Naive B cell (primary cell): ENCODE measurements at regions not wholly inside any gene's neighbourhood (a gene's known extent, or its start where the extent isn't known, plus 50 kb on each side); places are given as distances from the start of the nearest gene placed in this dataset.
"Not testable (repeated sequence)": the region's sequence is repeated elsewhere in the genome, so short reads cannot be mapped to it uniquely, and the experiment has no call there.

Experiments
- ATAC-seq, 2 donors: fragments of 150-1000 bp; cut with Tn5 transposase; 2 replicates each; pipeline ENCODE4 v1.10.0; 2021; ENCODE audit warnings: low read depth in 2 of 2, mild to moderate bottlenecking in 2 of 2, moderate library complexity in 2 of 2
- DNase-seq: peaks from one replicate; pipeline ENCODE4 v3.0.0; 2022
- H3K27ac Mint-ChIP-seq, 6 donors: one replicate each; pipeline ENCODE4 v1.8.0; 2020 to 2022; ENCODE audit warnings: mild to moderate bottlenecking in 6 of 6, mixed read lengths in 6 of 6, moderate library complexity in 5 of 6, inconsistent platforms in 2 of 6
- H3K27me3 Mint-ChIP-seq, 3 donors: one replicate each; pipeline ENCODE4 v1.8.0; 2021 to 2022; ENCODE audit warnings: mixed read lengths in 3 of 3, mild to moderate bottlenecking in 1 of 3
- H3K36me3 Mint-ChIP-seq, 2 donors: one replicate each; pipeline ENCODE4 v1.8.0; 2020 to 2022; ENCODE audit warnings: mixed read lengths in 2 of 2, inconsistent platforms in 1 of 2, mild to moderate bottlenecking in 1 of 2
- H3K4me1 Mint-ChIP-seq, 3 donors: one replicate each; pipeline ENCODE4 v1.8.0; 2020 to 2022; ENCODE audit warnings: mixed read lengths in 3 of 3, inconsistent platforms in 1 of 3, mild to moderate bottlenecking in 1 of 3, moderate library complexity in 1 of 3
- H3K4me3 Mint-ChIP-seq, 8 donors: one replicate each; pipeline ENCODE4 v1.8.0; 2020 to 2022; ENCODE audit warnings: mild to moderate bottlenecking in 8 of 8, mixed read lengths in 8 of 8, moderate library complexity in 8 of 8, inconsistent platforms in 2 of 8
- H3K9me3 Mint-ChIP-seq, 7 donors: one replicate each; pipeline ENCODE4 v1.8.0; 2020 to 2022; ENCODE audit warnings: mixed read lengths in 7 of 7, mild to moderate bottlenecking in 5 of 7, inconsistent platforms in 2 of 7, moderate library complexity in 1 of 7

- H3K9me3 Mint-ChIP-seq = no peaks in the 10 kb centered on the region
- H3K27ac Mint-ChIP-seq = peak overlapping the region in 3 of 6 donors; percentile 21 to 89 (median 76)
- peak; percentile 84 to 90 for ATAC-seq
- peaks cover 49 to 73% (median 67%) of the 10 kb centered on the region in 3 donors for H3K4me1 Mint-ChIP-seq
- H3K27me3 Mint-ChIP-seq = no peaks in the 10 kb centered on the region
- peak overlapping the region in 5 of 8 donors; percentile 0 to 59 (median 45) for H3K4me3 Mint-ChIP-seq
- DNase-seq = peak; percentile 63
- no peaks in the 10 kb centered on the region for H3K36me3 Mint-ChIP-seq
Observed at GRCh38 chr17:37826497-37827430, 81.9 kb upstream of the HNF1B start.

GRCh38 chr17:37825851-37826250 is 81.0 kb upstream of the HNF1B start:
- Mint-ChIP-seq H3K27ac (peak overlapping the region in 4 of 6 donors; percentile 21 to 89 (median 60)), H3K4me3 (peak overlapping the region in 6 of 8 donors; percentile 5 to 59 (median 46)), H3K36me3 (no peaks in the 10 kb centered on the region), H3K4me1 (peaks cover 51 to 75% (median 71%) of the 10 kb centered on the region in 3 donors), H3K27me3 (no peaks in the 10 kb centered on the region), H3K9me3 (no peaks in the 10 kb centered on the region)
- no peak for ATAC-seq
- DNase-seq = no peak

DNA sequence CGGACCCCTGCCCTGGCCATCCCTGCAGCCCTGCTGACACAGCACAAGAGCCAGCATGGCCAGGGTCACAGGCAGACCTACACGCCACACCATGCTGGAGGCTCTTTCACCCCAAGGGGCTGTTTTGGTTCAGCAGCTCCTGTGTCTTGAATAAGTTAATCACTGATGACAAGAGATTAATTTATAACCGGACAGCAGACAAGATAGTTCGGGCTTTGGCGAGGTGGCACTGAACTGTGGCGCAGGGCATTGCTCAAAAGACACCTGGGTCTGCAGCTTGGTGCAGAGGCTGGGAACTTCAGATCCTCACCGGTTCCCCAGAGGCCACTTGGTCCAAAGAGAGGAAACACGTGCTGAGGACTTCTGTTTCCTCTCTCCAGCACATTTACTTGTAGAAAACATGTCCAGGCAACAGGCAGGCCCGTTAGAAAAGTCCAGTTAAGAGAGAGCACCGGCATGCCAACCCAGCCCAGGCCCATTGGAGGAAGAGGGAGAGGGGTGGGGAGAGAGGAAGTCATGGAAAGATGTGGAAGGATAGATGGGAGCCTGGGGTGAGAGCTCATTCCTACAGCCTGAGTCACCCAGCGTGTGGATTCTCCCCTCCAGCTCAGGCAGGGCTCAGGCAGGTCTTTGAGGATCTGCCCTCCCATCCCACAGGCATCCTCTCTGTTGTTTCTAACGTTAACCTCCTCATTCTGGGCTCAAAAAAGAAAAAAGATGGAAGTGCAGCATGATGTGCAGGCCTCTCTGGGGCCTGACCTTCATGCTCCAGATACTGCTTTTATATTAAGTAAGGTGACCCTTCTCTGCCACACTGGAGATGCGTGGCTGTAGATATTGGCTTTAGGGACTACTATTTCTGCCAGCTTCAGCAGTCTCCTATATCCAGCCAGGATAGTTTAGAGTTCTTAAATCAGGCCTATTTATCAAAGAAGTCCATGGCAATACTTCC is 80.0 kb upstream of the HNF1B start:
- Mint-ChIP-seq H3K27me3 (no peaks in the 10 kb centered on the region), H3K4me3 (peak overlapping the region in 5 of 8 donors; percentile 11 to 81 (median 64)), H3K9me3 (no peaks in the 10 kb centered on the region), H3K36me3 (no peaks in the 10 kb centered on the region), H3K4me1 (peaks cover 56 to 77% (median 75%) of the 10 kb centered on the region in 3 donors), H3K27ac (peak overlapping the region in 2 of 6 donors; percentile 2 to 83)
- no peak for DNase-seq
- ATAC-seq = no peak

GRCh38 chr17:37823996-37824395 is 79.1 kb upstream of the HNF1B start:
- Mint-ChIP-seq H3K4me3 (peak overlapping the region in 4 of 8 donors; percentile 49 to 81 (median 68)), H3K36me3 (no peaks in the 10 kb centered on the region), H3K4me1 (peaks cover 63 to 82% (median 77%) of the 10 kb centered on the region in 3 donors), H3K27ac (peak overlapping the region in 2 of 6 donors; percentile 54 to 93), H3K9me3 (no peaks in the 10 kb centered on the region), H3K27me3 (no peaks in the 10 kb centered on the region)
- ATAC-seq (no peak), DNase-seq (no peak)

- Mint-ChIP-seq H3K36me3 (no peaks in the 10 kb centered on the region), H3K4me1 (peaks cover 53 to 69% (median 65%) of the 10 kb centered on the region in 3 donors), H3K9me3 (no peaks in the 10 kb centered on the region), H3K4me3 (peak overlapping the region in 3 of 8 donors; percentile 15 to 86 (median 86)), H3K27ac (peak overlapping the region in 1 of 6 donors; percentile 54), H3K27me3 (no peaks in the 10 kb centered on the region)
- ATAC-seq (no peak), DNase-seq (no peak)
Observed at GRCh38 chr17:37820995-37821713, 76.3 kb upstream of the HNF1B start.

DNA sequence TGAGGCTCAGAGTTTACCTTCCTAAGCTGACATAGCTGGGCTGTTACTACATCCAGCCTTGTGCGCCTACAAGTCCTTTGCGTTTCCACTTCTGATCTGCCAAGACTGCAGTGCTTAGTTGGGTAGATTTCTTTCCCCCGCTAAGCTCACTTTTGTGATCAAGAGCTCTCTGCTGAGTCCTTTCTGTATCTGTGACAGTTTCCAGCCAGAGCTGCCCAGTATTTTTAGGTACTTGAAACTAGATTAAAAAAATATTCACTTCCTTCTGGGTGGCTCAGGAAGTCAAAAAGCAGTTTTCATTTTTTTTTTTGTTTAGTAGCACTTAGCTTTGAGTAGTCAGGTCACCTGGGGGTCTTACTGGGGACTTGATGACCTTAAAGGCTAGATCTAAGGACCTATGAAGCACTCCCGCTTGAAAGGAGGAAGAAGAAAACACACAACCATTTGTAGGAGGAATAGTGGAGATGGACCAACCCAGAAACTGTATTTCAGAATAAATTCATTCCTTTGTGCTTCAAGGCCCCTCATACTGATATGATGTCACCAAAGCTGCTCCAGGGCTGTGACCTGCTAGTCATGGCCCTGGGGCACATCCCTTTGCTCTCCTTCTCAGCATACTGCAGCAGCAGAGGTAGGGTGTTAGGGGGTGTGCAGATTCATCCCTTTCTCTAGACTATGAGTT is 75.6 kb upstream of the HNF1B start:
- H3K27ac Mint-ChIP-seq = peak overlapping the region; percentile 57 to 87 (median 83)
- no peaks in the 10 kb centered on the region for H3K9me3 Mint-ChIP-seq
- H3K27me3 Mint-ChIP-seq = peaks cover 0 to 1% (median 0%) of the 10 kb centered on the region in 3 donors
- peaks cover 47 to 62% (median 59%) of the 10 kb centered on the region in 3 donors for H3K4me1 Mint-ChIP-seq
- DNase-seq (no peak), ATAC-seq (peak; percentile 62 to 77)
- peak overlapping the region; percentile 13 to 86 (median 78) for H3K4me3 Mint-ChIP-seq
- no peaks in the 10 kb centered on the region for H3K36me3 Mint-ChIP-seq

GRCh38 chr17:37818689-37819088 is 73.8 kb upstream of the HNF1B start:
- Mint-ChIP-seq H3K27me3 (peaks cover 0 to 4% (median 0%) of the 10 kb centered on the region in 3 donors), H3K4me3 (peak overlapping the region in 1 of 8 donors; percentile 40), H3K9me3 (no peaks in the 10 kb centered on the region), H3K27ac (no peak overlapping the region), H3K4me1 (peaks cover 32 to 44% (median 42%) of the 10 kb centered on the region in 3 donors), H3K36me3 (no peaks in the 10 kb centered on the region)
- no peak for DNase-seq
- no peak for ATAC-seq

DNA sequence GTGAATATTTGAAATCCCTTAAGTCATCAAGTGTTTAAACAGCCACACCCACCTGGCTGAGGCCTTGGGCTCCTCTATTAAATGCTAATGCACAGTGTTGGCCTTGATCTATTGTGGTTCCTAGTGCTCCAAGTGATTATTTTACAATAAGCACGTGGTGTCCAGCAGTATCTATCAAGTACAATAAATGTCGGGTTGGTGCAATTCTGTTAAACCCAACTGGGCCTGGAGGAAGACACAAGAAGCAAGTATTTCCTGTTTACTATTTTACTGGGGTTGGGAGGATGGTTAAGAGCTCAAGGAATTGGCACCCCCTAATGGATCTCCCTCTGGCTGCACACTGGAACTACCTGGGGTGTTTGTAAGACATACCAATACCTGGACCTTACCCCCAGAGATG is 72.1 kb upstream of the HNF1B start:
- no peak for ATAC-seq
- peaks cover 0 to 2% (median 0%) of the 10 kb centered on the region in 7 donors for H3K9me3 Mint-ChIP-seq
- no peak overlapping the region for H3K4me3 Mint-ChIP-seq
- peaks cover 7 to 9% (median 9%) of the 10 kb centered on the region in 3 donors for H3K27me3 Mint-ChIP-seq
- no peaks in the 10 kb centered on the region for H3K36me3 Mint-ChIP-seq
- peaks cover 28 to 36% (median 33%) of the 10 kb centered on the region in 3 donors for H3K4me1 Mint-ChIP-seq
- no peak for DNase-seq
- no peak overlapping the region for H3K27ac Mint-ChIP-seq

- Mint-ChIP-seq H3K4me3 (no peak overlapping the region), H3K9me3 (peaks cover 0 to 2% (median 0%) of the 10 kb centered on the region in 7 donors), H3K4me1 (peaks cover 23 to 29% (median 24%) of the 10 kb centered on the region in 3 donors), H3K27ac (peak overlapping the region in 2 of 6 donors; percentile 58 to 65), H3K27me3 (peaks cover 9 to 16% (median 9%) of the 10 kb centered on the region in 3 donors), H3K36me3 (no peaks in the 10 kb centered on the region)
- DNase-seq = no peak
- no peak for ATAC-seq
Observed at GRCh38 chr17:37815536-37815935, 70.7 kb upstream of the HNF1B start.

GRCh38 chr17:37813751-37814150 is 68.9 kb upstream of the HNF1B start:
- Mint-ChIP-seq H3K9me3 (peaks cover 0 to 2% (median 0%) of the 10 kb centered on the region in 7 donors), H3K4me1 (peaks cover 6 to 11% (median 7%) of the 10 kb centered on the region in 3 donors), H3K36me3 (no peaks in the 10 kb centered on the region), H3K4me3 (no peak overlapping the region), H3K27me3 (peaks cover 9 to 21% (median 9%) of the 10 kb centered on the region in 3 donors), H3K27ac (no peak overlapping the region)
- ATAC-seq = no peak
- no peak for DNase-seq

- DNase-seq, H3K9me3 Mint-ChIP-seq, H3K4me3 Mint-ChIP-seq, H3K36me3 Mint-ChIP-seq, H3K27ac Mint-ChIP-seq, ATAC-seq, H3K4me1 Mint-ChIP-seq: not testable (repeated sequence)
- peaks cover 4 to 21% (median 9%) of the 10 kb centered on the region in 3 donors for H3K27me3 Mint-ChIP-seq
Observed at GRCh38 chr17:37808846-37809245, 64.0 kb upstream of the HNF1B start.
